ELR (cell line): ENCODE measurements at regions not wholly inside any gene's neighbourhood (a gene's known extent, or its start where the extent isn't known, plus 50 kb on each side); places are given as distances from the start of the nearest gene placed in this dataset.
"Not testable (repeated sequence)": the region's sequence is repeated elsewhere in the genome, so short reads cannot be mapped to it uniquely, and the experiment has no call there.

Experiments used
- DNase-seq: peaks from one replicate; pipeline ENCODE4 v3.0.0-alpha.2; 2015; ENCODE audit warnings: low read depth

GRCh38 chr1:91098299-91098906 is 76.6 kb upstream of the ZNF644 start:
- peak; percentile 82 for DNase-seq

- not testable (repeated sequence) for DNase-seq
Observed at GRCh38 chr1:91095321-91095720, 73.5 kb upstream of the ZNF644 start.

- DNase-seq: peak; percentile 49
Observed at GRCh38 chr1:91092503-91092902, 70.7 kb upstream of the ZNF644 start.

- DNase-seq: peak; percentile 36
Observed at GRCh38 chr1:91091812-91092211, 70.0 kb upstream of the ZNF644 start.

GRCh38 chr1:91080650-91081049 is 58.8 kb upstream of the ZNF644 start:
- DNase-seq: peak; percentile 96

GRCh38 chr1:91078859-91079258 is 57.0 kb upstream of the ZNF644 start:
- DNase-seq: no peak

GRCh38 chr1:91076834-91077233 is 55.0 kb upstream of the ZNF644 start:
- DNase-seq: no peak

GRCh38 chr1:91075233-91076135 is 53.6 kb upstream of the ZNF644 start:
- DNase-seq: peak; percentile 77

GRCh38 chr1:91073299-91073698 is 51.5 kb upstream of the ZNF644 start:
- no peak for DNase-seq

- no peak for DNase-seq
Observed at GRCh38 chr1:91071838-91072237, 50.0 kb upstream of the ZNF644 start.
